Hepatocyte (in vitro differentiated cells): ENCODE measurements at regions not wholly inside any gene's neighbourhood (a gene's known extent, or its start where the extent isn't known, plus 50 kb on each side); places are given as distances from the start of the nearest gene placed in this dataset.

Experiments
- DNase-seq: peaks from one replicate; pipeline ENCODE4 v3.0.0-alpha.2; 2016; ENCODE audit warnings: low spot score
- H2AFZ ChIP-seq: fragments of 200-600 bp; sonication (generic); 2 replicates; pipeline ENCODE4 v1.6.0; 2016; ENCODE audit warnings: antibody characterized with exemption, mild to moderate bottlenecking
- H3K27ac ChIP-seq: fragments of 200-600 bp; sonication (generic); 2 replicates; pipeline ENCODE4 v1.5.1; 2016; ENCODE audit warnings: mild to moderate bottlenecking
- H3K27me3 ChIP-seq: fragments of 200-600 bp; sonication (generic); 2 replicates; pipeline ENCODE4 v1.6.1; 2016
- H3K36me3 ChIP-seq: fragments of 200-600 bp; sonication (generic); replicated peaks from 2 replicates; pipeline ENCODE4 v1.5.1; 2016; ENCODE audit warnings: low read depth; ENCODE audit not compliant: insufficient read depth
- H3K4me1 ChIP-seq: fragments of 200-600 bp; sonication (generic); 2 replicates; pipeline ENCODE4 v1.5.1; 2016; ENCODE audit warnings: mild to moderate bottlenecking, moderate library complexity; ENCODE audit not compliant: insufficient read depth
- H3K4me2 ChIP-seq: fragments of 200-600 bp; sonication (generic); 2 replicates; pipeline ENCODE4 v1.6.0; 2016
- H3K4me3 ChIP-seq: fragments of 200-600 bp; sonication (generic); 2 replicates; pipeline ENCODE4 v1.5.1; 2016; ENCODE audit warnings: mild to moderate bottlenecking
- H3K79me2 ChIP-seq: fragments of 200-600 bp; sonication (generic); 2 replicates; pipeline ENCODE4 v1.6.0; 2017; ENCODE audit warnings: mild to moderate bottlenecking
- H3K9me2 ChIP-seq: fragments of 200-600 bp; sonication (generic); replicated peaks from 2 replicates; pipeline ENCODE4 v1.6.0; 2017; ENCODE audit warnings: mild to moderate bottlenecking; ENCODE audit not compliant: insufficient read depth
- H3K9me3 ChIP-seq: fragments of 200-600 bp; sonication (generic); 2 replicates; pipeline ENCODE4 v1.5.1; 2016; ENCODE audit warnings: low read depth, mild to moderate bottlenecking
- H4K20me1 ChIP-seq: fragments of 200-600 bp; sonication (generic); 2 replicates; pipeline ENCODE4 v1.6.0; 2016; ENCODE audit warnings: mild to moderate bottlenecking; ENCODE audit not compliant: insufficient read depth, poor library complexity, severe bottlenecking
- EZH2 ChIP-seq: fragments of 200-600 bp; sonication (generic); IDR thresholded peaks from 2 replicates; pipeline ENCODE4 v1.6.1; 2016; ENCODE audit warnings: antibody characterized with exemption, mild to moderate bottlenecking, borderline replicate concordance
- EZH2phosphoT487 ChIP-seq: fragments of 200-600 bp; sonication (generic); IDR thresholded peaks from one replicate; pipeline ENCODE4 v1.6.1; 2018; ENCODE audit warnings: antibody characterized with exemption, mild to moderate bottlenecking, low read depth, moderate library complexity; ENCODE audit not compliant: unreplicated experiment, severe bottlenecking
- WGBS: methylation state at CpG from one replicate; pipeline ENCODE4 v1.1.6; 2016; ENCODE audit warnings: low lambda C conversion rate; ENCODE audit errors: missing lambda C conversion rate; 5-methylcytosine and 5-hydroxymethylcytosine counted together
- TF ChIP-seq, protein P1 (sequence below): fragments of 200-600 bp; sonication (generic); IDR thresholded peaks from 2 replicates; pipeline ENCODE4 v1.5.1; 2016; ENCODE audit warnings: antibody characterized with exemption, mild to moderate bottlenecking; ENCODE audit not compliant: poor library complexity

DNA sequence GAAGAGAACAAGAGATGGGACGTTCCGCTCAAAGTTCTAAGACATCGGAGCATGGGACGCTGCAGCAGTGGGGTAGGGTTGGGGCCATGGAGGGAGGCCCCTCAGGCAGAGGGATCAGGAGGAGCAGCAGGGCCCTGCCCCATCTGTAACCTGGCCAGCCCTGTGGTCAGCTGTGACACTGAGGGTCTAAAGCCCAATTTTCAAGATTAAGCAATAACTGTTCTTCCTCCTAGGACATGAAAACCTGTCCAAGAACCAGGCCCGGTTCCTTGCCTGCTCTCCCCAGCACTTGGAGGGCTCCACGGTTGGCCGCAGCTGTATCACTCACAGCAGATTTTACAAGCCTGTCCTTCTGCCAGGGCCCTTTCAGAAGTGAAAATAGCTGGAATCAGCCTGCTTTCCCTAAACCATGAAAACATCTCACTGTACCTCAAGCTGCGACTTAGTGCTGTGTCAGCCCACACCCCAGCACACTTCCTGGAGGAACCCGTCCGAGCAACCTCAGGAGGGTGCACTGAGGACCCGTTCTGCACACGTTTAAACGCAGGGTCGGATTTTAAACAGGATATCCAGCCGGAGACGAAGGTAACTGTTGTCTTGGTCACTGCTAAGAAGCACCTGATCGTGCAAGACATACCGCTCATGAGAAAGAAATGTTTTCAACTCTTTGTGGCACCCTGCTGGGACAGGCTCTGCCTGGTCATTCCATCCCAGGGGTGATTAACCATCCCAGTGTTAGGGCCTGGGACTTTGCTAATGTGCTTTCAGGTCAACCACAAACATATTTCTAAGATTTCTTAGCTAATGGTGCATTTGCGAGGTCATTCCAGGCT, 201.9 kb upstream of the DIO3 start:
- 46% methylated on average over 19 of the region's 19 CpGs for WGBS
- Histone ChIP-seq H3K79me2 (no peaks in the 10 kb centered on the region), H3K9me3 (no peaks in the 10 kb centered on the region), H3K4me2 (peak overlapping the region; percentile 67), H3K4me1 (peaks cover 27% of the 10 kb centered on the region), H3K36me3 (no peaks in the 10 kb centered on the region), H4K20me1 (no peaks in the 10 kb centered on the region), H3K9me2 (no peaks in the 10 kb centered on the region), H3K4me3 (no peak overlapping the region), H3K27ac (peak overlapping the region; percentile 91), H2AFZ (no peak overlapping the region), H3K27me3 (no peaks in the 10 kb centered on the region)
- TF ChIP-seq EZH2phosphoT487 (no peak), EZH2 (no peak)
- TF ChIP-seq, protein P1, sequence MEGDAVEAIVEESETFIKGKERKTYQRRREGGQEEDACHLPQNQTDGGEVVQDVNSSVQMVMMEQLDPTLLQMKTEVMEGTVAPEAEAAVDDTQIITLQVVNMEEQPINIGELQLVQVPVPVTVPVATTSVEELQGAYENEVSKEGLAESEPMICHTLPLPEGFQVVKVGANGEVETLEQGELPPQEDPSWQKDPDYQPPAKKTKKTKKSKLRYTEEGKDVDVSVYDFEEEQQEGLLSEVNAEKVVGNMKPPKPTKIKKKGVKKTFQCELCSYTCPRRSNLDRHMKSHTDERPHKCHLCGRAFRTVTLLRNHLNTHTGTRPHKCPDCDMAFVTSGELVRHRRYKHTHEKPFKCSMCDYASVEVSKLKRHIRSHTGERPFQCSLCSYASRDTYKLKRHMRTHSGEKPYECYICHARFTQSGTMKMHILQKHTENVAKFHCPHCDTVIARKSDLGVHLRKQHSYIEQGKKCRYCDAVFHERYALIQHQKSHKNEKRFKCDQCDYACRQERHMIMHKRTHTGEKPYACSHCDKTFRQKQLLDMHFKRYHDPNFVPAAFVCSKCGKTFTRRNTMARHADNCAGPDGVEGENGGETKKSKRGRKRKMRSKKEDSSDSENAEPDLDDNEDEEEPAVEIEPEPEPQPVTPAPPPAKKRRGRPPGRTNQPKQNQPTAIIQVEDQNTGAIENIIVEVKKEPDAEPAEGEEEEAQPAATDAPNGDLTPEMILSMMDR = no peak
- peak; percentile 55 for DNase-seq

DNA sequence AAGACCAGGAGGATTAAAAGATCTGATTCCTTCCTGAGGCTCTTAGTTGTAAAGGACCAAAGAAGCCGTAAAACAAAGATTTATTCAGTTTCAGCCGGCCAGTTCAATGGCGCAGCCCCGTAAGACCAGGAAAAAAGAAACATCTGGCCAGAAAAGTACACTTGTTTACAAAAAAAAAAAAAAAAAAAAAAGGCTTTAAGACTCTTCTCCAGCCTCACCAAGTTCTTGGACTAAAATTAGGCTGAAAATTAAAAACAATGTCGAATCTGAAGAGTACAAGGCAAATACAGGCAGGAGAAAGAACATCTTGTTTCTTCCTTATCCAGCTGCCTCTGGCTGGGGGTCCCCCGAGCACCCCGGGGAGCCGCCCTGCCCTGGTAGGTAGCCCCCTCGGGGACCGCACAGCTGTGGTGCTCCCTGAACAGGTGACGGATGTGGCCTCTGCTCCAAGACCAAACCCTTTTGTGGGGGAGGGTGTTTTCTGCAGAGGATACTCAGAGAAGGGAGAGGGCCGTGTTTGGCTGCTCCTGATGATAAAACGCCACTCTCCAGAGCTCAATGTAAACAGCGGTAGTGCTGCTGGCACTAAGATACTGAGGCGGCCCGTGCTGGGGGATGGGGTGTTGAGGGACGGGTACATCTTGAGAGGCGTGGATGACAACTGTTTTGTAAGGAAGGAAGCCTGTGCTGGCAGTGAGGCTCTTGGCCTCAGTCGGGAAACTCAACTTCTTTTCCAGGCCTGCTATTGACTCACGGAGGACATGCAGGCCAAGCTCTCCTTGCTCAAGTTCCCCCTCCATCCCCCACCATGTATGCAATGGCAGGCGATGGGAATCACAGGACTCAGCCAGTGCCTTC, 201.0 kb upstream of the DIO3 start:
- H3K9me3 ChIP-seq = no peaks in the 10 kb centered on the region
- no peaks in the 10 kb centered on the region for H4K20me1 ChIP-seq
- H3K4me2 ChIP-seq = peak overlapping the region; percentile 67
- no peak overlapping the region for H3K4me3 ChIP-seq
- H2AFZ ChIP-seq = no peak overlapping the region
- WGBS = 18% methylated on average over 21 of the region's 21 CpGs
- H3K27ac ChIP-seq = peak overlapping the region; percentile 91
- no peaks in the 10 kb centered on the region for H3K9me2 ChIP-seq
- H3K27me3 ChIP-seq = no peaks in the 10 kb centered on the region
- H3K79me2 ChIP-seq = no peaks in the 10 kb centered on the region
- no peaks in the 10 kb centered on the region for H3K36me3 ChIP-seq
- H3K4me1 ChIP-seq = peaks cover 35% of the 10 kb centered on the region
- peak; percentile 68 for DNase-seq
- TF ChIP-seq, protein P1 = no peak
- TF ChIP-seq EZH2phosphoT487 (no peak), EZH2 (no peak)

DNA sequence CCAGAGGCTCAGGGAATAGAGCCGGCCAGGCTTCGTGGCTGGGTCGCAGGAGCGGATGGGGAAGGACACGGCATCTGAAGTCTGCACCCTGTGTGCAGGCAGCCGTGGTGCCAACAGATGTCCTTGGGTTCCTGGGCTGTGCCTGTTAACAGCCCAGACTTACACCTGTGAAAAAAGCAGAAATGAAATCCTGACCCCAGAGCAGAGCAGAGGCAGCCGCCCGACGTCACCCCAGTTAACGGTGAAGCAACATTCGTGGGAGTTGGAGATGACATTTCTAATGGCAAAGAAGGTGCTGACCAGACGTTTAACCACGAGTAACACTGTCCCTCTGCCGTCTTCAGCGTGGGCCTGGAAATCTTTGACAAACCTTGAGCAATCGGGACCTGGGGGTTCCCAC, 200.3 kb upstream of the DIO3 start:
- Histone ChIP-seq H3K9me2 (no peaks in the 10 kb centered on the region), H4K20me1 (no peaks in the 10 kb centered on the region), H2AFZ (no peak overlapping the region), H3K4me3 (no peak overlapping the region), H3K27me3 (no peaks in the 10 kb centered on the region), H3K4me1 (peaks cover 41% of the 10 kb centered on the region), H3K79me2 (no peaks in the 10 kb centered on the region), H3K36me3 (no peaks in the 10 kb centered on the region), H3K4me2 (peak overlapping the region; percentile 67), H3K27ac (peak overlapping the region; percentile 91), H3K9me3 (no peaks in the 10 kb centered on the region)
- DNase-seq = no peak
- TF ChIP-seq EZH2 (no peak), EZH2phosphoT487 (no peak)
- TF ChIP-seq, protein P1 = no peak
- WGBS = 76% methylated on average over 16 of the region's 16 CpGs
